ENCODE measurements at regions not wholly inside any gene's neighbourhood (a gene's known extent, or its start where the extent isn't known, plus 50 kb on each side); places are given as distances from the start of the nearest gene placed in this dataset.

DNA sequence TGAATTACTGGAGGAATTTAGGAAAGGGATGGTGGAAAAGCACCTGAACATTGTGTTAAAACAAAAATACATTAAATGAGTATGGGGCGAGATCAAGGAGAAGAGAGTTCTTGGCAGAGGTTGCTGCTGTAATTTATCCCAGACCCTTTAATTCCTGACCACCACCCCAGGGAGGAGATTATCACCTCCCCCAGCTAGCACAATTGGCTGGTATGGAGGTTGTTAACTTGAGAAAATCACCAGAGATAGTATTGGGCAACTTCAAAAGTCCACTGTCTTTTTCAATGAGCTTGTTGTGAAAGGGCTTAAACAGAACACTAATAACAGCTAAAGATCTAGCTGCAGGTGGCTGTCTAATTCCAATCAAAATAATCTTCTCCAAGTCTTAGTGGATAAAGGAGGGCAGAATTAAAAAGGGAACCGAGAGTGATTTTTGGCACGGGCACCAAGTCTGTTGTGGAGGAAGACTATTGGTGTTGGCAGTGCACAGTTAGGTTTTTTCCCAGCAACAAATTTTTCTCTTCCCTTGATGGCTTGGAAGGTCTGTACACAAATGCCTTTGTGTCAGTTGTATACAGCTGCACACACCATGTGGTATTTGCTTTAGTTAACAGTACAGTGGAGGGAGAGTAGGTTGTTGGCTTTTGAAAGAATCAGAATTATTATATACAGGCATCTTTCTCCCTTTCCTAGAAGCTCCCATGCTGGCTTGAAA is 289.5 kb downstream of the SLC4A3 start:
- Histone ChIP-seq H3K4me1 (no peaks in the 10 kb centered on the region), H3K36me3 (replicated peaks in 1 of 2; ENCODE audit: insufficient read depth in 1 of 2, low read depth in 2 of 2) (no peaks in the 10 kb centered on the region), H3K27me3 (no peaks in the 10 kb centered on the region), H3K9me3 (no peaks in the 10 kb centered on the region), H3K27ac (no peak overlapping the region), H3K4me3 (no peak overlapping the region)
- no peak for TF ChIP-seq POLR2A (IDR thresholded peaks at IDR 0.05)
- TF ChIP-seq, protein P1, sequence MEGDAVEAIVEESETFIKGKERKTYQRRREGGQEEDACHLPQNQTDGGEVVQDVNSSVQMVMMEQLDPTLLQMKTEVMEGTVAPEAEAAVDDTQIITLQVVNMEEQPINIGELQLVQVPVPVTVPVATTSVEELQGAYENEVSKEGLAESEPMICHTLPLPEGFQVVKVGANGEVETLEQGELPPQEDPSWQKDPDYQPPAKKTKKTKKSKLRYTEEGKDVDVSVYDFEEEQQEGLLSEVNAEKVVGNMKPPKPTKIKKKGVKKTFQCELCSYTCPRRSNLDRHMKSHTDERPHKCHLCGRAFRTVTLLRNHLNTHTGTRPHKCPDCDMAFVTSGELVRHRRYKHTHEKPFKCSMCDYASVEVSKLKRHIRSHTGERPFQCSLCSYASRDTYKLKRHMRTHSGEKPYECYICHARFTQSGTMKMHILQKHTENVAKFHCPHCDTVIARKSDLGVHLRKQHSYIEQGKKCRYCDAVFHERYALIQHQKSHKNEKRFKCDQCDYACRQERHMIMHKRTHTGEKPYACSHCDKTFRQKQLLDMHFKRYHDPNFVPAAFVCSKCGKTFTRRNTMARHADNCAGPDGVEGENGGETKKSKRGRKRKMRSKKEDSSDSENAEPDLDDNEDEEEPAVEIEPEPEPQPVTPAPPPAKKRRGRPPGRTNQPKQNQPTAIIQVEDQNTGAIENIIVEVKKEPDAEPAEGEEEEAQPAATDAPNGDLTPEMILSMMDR (IDR thresholded peaks at IDR 0.05): no peak
- ATAC-seq: no peak
- intact Hi-C loops (cut with DNase I): no loop called here
- 46 to 52% methylated on average over 3 of the region's 3 CpGs for WGBS, 2 donors
- no peak for DNase-seq

DNA sequence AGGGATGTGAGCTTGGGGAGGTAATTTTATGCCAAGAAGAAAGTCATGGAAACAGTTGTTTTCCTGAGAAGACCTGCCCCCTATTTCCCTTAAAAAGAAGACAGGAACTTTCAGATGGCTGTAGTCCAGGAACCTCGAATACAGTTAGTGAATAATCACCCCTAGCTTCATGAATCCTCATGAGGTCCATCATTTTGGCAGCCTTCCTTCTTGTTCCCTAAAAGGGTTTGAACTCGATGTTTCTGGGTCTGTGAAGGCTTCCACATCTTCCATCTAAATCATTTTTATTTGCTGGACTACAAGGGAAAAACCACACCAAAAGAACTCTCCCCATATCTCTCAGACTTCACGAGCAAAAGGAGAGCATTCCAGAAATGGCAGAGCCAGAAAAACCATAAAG is 290.8 kb downstream of the SLC4A3 start:
- Histone ChIP-seq H3K4me3 (no peak overlapping the region), H3K4me1 (no peaks in the 10 kb centered on the region), H3K36me3 (replicated peaks in 1 of 2; ENCODE audit: insufficient read depth in 1 of 2, low read depth in 2 of 2) (no peaks in the 10 kb centered on the region), H3K27me3 (no peaks in the 10 kb centered on the region), H3K27ac (no peak overlapping the region), H3K9me3 (no peaks in the 10 kb centered on the region)
- TF ChIP-seq POLR2A (IDR thresholded peaks at IDR 0.05): no peak
- TF ChIP-seq, protein P1 (IDR thresholded peaks at IDR 0.05): no peak
- WGBS, 2 donors: 56 to 60% methylated on average over 3 of the region's 3 CpGs
- ATAC-seq (no peak), DNase-seq (no peak)
- intact Hi-C loops (cut with DNase I): no loop called here

DNA sequence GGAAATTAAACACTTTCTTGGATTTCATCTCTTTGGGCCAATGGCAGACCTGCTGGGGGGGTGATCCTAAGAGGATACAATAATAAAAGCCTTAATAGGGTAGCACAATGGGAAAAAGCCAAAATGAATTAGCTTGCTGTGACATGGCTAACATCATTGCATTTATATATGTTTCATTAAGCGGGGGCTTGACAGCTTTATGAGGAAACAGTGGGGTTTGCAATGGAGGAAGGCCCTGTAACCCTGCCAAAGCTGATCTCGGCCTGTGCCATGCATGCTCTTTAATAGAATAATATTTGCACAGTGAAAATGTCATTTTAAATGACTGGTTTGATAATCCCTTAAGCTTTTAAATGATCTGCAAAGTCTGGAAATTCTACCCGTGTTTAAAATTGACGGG is 291.5 kb downstream of the SLC4A3 start:
- Histone ChIP-seq H3K4me3 (no peak overlapping the region), H3K4me1 (no peaks in the 10 kb centered on the region), H3K27ac (no peak overlapping the region), H3K9me3 (no peaks in the 10 kb centered on the region), H3K36me3 (replicated peaks in 1 of 2; ENCODE audit: insufficient read depth in 1 of 2, low read depth in 2 of 2) (no peaks in the 10 kb centered on the region), H3K27me3 (no peaks in the 10 kb centered on the region)
- ATAC-seq: no peak
- WGBS, 2 donors: 63 to 70% methylated on average over 4 of the region's 4 CpGs
- intact Hi-C loops (cut with DNase I): no loop called here
- TF ChIP-seq, protein P1 (IDR thresholded peaks at IDR 0.05): no peak
- no peak for TF ChIP-seq POLR2A (IDR thresholded peaks at IDR 0.05)
- no peak for DNase-seq

DNA sequence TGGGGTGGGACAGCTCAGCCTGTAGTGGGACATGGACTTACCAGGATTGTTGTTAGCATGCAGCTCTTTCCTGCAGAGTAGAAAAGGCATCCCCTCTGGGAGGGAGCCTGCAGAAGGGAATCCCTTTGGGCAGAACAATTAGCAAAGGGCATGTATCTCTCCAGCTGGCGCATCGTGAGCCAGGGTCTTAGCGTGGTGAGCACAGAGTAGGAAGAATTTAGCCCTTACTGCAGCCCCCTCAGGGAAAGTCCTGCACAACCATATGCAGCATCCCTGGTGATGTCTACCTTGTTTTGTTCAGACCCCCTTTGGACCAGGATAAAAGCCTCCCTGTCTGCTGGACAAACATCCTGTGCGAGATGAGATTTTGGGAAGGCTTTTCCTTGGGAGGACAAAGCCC is 292.1 kb downstream of the SLC4A3 start:
- DNase-seq: no peak
- Histone ChIP-seq H3K36me3 (replicated peaks in 1 of 2; ENCODE audit: insufficient read depth in 1 of 2, low read depth in 2 of 2) (no peaks in the 10 kb centered on the region), H3K4me1 (no peaks in the 10 kb centered on the region), H3K27ac (no peak overlapping the region), H3K9me3 (no peaks in the 10 kb centered on the region), H3K4me3 (no peak overlapping the region), H3K27me3 (no peaks in the 10 kb centered on the region)
- ATAC-seq: no peak
- WGBS, 2 donors: 78 to 86% methylated on average over 3 to 4 of the region's 4 CpGs
- TF ChIP-seq, protein P1 (IDR thresholded peaks at IDR 0.05): no peak
- TF ChIP-seq POLR2A (IDR thresholded peaks at IDR 0.05): no peak
- intact Hi-C loops (cut with DNase I): no loop called here

DNA sequence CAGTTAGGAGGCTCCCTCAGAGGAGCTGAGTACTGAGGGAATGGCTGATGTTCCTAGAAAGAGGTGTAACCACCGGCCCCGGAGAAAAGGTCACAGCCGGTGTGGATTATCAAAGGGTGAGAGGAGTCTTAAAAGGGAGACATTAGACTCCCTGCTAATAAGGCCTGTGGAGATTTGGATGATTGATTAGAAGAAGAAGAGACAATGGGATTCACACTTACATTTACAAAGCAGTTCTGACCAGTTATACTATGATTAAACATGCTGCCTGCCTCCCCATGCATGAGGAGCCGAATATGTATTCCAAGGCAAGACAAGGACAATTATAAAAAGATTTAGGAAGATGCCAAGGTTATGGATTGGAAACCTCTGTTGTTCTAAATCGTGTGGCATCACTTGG is 302.4 kb downstream of the SLC4A3 start:
- ATAC-seq (no peak), DNase-seq (no peak)
- intact Hi-C loops (cut with DNase I): no loop called here
- H3K4me1 ChIP-seq: no peaks in the 10 kb centered on the region
- H3K36me3 ChIP-seq (replicated peaks in 1 of 2; ENCODE audit: insufficient read depth in 1 of 2, low read depth in 2 of 2): no peaks in the 10 kb centered on the region
- no peak overlapping the region for H3K4me3 ChIP-seq
- TF ChIP-seq, protein P1 (IDR thresholded peaks at IDR 0.05): no peak
- TF ChIP-seq POLR2A (IDR thresholded peaks at IDR 0.05): no peak
- no peak overlapping the region for H3K27ac ChIP-seq
- WGBS, 2 donors: 61 to 69% methylated on average over 5 of the region's 5 CpGs
- H3K27me3 ChIP-seq: no peaks in the 10 kb centered on the region
- H3K9me3 ChIP-seq: no peaks in the 10 kb centered on the region

Data from body of pancreas (tissue), 4 donors.